ENCODE measurements at regions not wholly inside any gene's neighbourhood (a gene's known extent, or its start where the extent isn't known, plus 50 kb on each side); places are given as distances from the start of the nearest gene placed in this dataset.

GRCh38 chr2:129069875-129070594 is 751.4 kb upstream of the HS6ST1 start:
- TF ChIP-seq CTCF (optimal IDR thresholded peaks at IDR 0.05 in 1 of 3, IDR thresholded peaks at IDR 0.05 in 1 of 3, conservative IDR thresholded peaks at IDR 0.05 in 1 of 3; ENCODE audit: extremely low read depth in 1 of 3, insufficient read depth in 2 of 3, low read length in 3 of 3) = no peak
- no peak for TF ChIP-seq EZH2 (IDR thresholded peaks at IDR 0.05; ENCODE audit: low read length)
